Testis (tissue), 2 donors: ENCODE measurements at regions not wholly inside any gene's neighbourhood (a gene's known extent, or its start where the extent isn't known, plus 50 kb on each side); places are given as distances from the start of the nearest gene placed in this dataset.

ENCODE experiments used
- DNase-seq: peaks from one replicate; pipeline ENCODE4 v3.0.0-alpha.2; 2019
- H3K27ac ChIP-seq, 2 donors: fragments of 200-600 bp; sonication (generic); one replicate each; pipeline ENCODE4 v1.5.1; 2019
- H3K27me3 ChIP-seq: fragments of 200-600 bp; sonication (generic); one replicate; pipeline ENCODE4 v1.5.1; 2019
- H3K36me3 ChIP-seq: fragments of 200-600 bp; sonication (generic); one replicate; pipeline ENCODE4 v1.5.1; 2017; ENCODE audit warnings: low read depth; ENCODE audit errors: missing control alignments
- H3K4me1 ChIP-seq: fragments of 200-600 bp; sonication (generic); one replicate; pipeline ENCODE4 v1.5.1; 2019
- H3K4me3 ChIP-seq, 2 donors: fragments of 200-600 bp; sonication (generic); one replicate each; pipeline ENCODE4 v1.5.1; 2017 to 2019
- H3K9me3 ChIP-seq: fragments of 200-600 bp; sonication (generic); one replicate; pipeline ENCODE4 v1.5.1; 2017
- POLR2A ChIP-seq: fragments of 450-650 bp; IDR thresholded peaks from one replicate; pipeline ENCODE4 v1.6.1; 2017; ENCODE audit warnings: antibody characterized with exemption, mild to moderate bottlenecking, moderate library complexity
- WGBS, 2 donors: methylation state at CpG; one replicate each; pipeline ENCODE4 v1.1.5; 2018; 5-methylcytosine and 5-hydroxymethylcytosine counted together
- intact Hi-C: fragments of 100-400 bp; cut with DNase I; formaldehyde crosslinking; loops from one replicate; pipeline ENCODE4 v1.15.1; 2023; ENCODE audit warnings: low total_unique reads
- TF ChIP-seq, protein P1 (sequence below), 3 experiments: fragments of 450-650 bp in 2 of 3; fragments of 200-600 bp in 1 of 3; sonication (generic) in 1 of 3; IDR thresholded peaks; one replicate each; pipeline ENCODE4 v1.5.1; 2016 to 2019; ENCODE audit warnings: antibody characterized with exemption in 3 of 3, mild to moderate bottlenecking in 2 of 3, moderate library complexity in 1 of 3

- H3K4me1 ChIP-seq, result no peaks in the 10 kb centered on the region
- intact Hi-C loops, result no loop called here
- DNase-seq, result no peak
- H3K27me3 ChIP-seq, result no peaks in the 10 kb centered on the region
- H3K27ac ChIP-seq, result no peak overlapping the region
- H3K36me3 ChIP-seq, result no peaks in the 10 kb centered on the region
- WGBS, 2 donors, result 76 to 80% methylated on average over 14 of the region's 14 CpGs
- H3K9me3 ChIP-seq, result no peaks in the 10 kb centered on the region
- H3K4me3 ChIP-seq, result no peak overlapping the region
- TF ChIP-seq POLR2A, result no peak
- TF ChIP-seq, protein P1, sequence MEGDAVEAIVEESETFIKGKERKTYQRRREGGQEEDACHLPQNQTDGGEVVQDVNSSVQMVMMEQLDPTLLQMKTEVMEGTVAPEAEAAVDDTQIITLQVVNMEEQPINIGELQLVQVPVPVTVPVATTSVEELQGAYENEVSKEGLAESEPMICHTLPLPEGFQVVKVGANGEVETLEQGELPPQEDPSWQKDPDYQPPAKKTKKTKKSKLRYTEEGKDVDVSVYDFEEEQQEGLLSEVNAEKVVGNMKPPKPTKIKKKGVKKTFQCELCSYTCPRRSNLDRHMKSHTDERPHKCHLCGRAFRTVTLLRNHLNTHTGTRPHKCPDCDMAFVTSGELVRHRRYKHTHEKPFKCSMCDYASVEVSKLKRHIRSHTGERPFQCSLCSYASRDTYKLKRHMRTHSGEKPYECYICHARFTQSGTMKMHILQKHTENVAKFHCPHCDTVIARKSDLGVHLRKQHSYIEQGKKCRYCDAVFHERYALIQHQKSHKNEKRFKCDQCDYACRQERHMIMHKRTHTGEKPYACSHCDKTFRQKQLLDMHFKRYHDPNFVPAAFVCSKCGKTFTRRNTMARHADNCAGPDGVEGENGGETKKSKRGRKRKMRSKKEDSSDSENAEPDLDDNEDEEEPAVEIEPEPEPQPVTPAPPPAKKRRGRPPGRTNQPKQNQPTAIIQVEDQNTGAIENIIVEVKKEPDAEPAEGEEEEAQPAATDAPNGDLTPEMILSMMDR (IDR thresholded peaks at IDR 0.05), result no peak
These were observed 849.1 kb upstream of the AUTS2 start for GRCh38 chr7:68748934-68749900.

- intact Hi-C loops, result no loop called here
- Histone ChIP-seq H3K9me3 (no peaks in the 10 kb centered on the region), H3K36me3 (no peaks in the 10 kb centered on the region), H3K27me3 (no peaks in the 10 kb centered on the region), H3K27ac (no peak overlapping the region), H3K4me1 (no peaks in the 10 kb centered on the region), H3K4me3 (no peak overlapping the region)
- TF ChIP-seq, protein P1 (IDR thresholded peaks at IDR 0.05), result no peak
- TF ChIP-seq POLR2A, result no peak
- WGBS, 2 donors, result 82 to 90% methylated on average over 5 of the region's 5 CpGs
- no peak for DNase-seq
These were observed 845.6 kb upstream of the AUTS2 start for GRCh38 chr7:68752485-68753178.

- H3K36me3 ChIP-seq, result no peaks in the 10 kb centered on the region
- H3K4me3 ChIP-seq, result no peak overlapping the region
- WGBS, 2 donors, result 86 to 89% methylated on average over 2 of the region's 2 CpGs
- no peaks in the 10 kb centered on the region for H3K27me3 ChIP-seq
- H3K9me3 ChIP-seq, result no peaks in the 10 kb centered on the region
- TF ChIP-seq POLR2A, result no peak
- TF ChIP-seq, protein P1 (IDR thresholded peaks at IDR 0.05), result no peak
- no peak overlapping the region for H3K27ac ChIP-seq
- no peak for DNase-seq
- H3K4me1 ChIP-seq, result no peaks in the 10 kb centered on the region
- intact Hi-C loops, result no loop called here
These were observed 843.9 kb upstream of the AUTS2 start for GRCh38 chr7:68754414-68754813.

- Histone ChIP-seq H3K27me3 (no peaks in the 10 kb centered on the region), H3K9me3 (no peaks in the 10 kb centered on the region), H3K36me3 (no peaks in the 10 kb centered on the region), H3K27ac (no peak overlapping the region), H3K4me3 (no peak overlapping the region), H3K4me1 (no peaks in the 10 kb centered on the region)
- DNase-seq, result no peak
- WGBS, 2 donors, result 77 to 81% methylated on average over 4 of the region's 4 CpGs
- intact Hi-C loops, result no loop called here
- TF ChIP-seq POLR2A, result no peak
These were observed 841.2 kb upstream of the AUTS2 start for GRCh38 chr7:68756986-68757495.

- Histone ChIP-seq H3K4me3 (no peak overlapping the region), H3K27me3 (no peaks in the 10 kb centered on the region), H3K4me1 (no peaks in the 10 kb centered on the region), H3K9me3 (no peaks in the 10 kb centered on the region), H3K27ac (no peak overlapping the region), H3K36me3 (no peaks in the 10 kb centered on the region)
- TF ChIP-seq POLR2A, result no peak
- TF ChIP-seq, protein P1 (IDR thresholded peaks at IDR 0.05), result no peak
- intact Hi-C loops, result no loop called here
- 93 to 96% methylated on average over 3 of the region's 3 CpGs for WGBS, 2 donors
- no peak for DNase-seq
These were observed 837.7 kb upstream of the AUTS2 start for GRCh38 chr7:68760556-68760955.
